ENCODE measurements at regions not wholly inside any gene's neighbourhood (a gene's known extent, or its start where the extent isn't known, plus 50 kb on each side); places are given as distances from the start of the nearest gene placed in this dataset.
"Not testable (repeated sequence)": the region's sequence is repeated elsewhere in the genome, so short reads cannot be mapped to it uniquely, and the experiment has no call there.

GRCh38 chr6:6760002-6760401, 171.5 kb downstream of the LY86 start:
- no peak for DNase-seq (ENCODE audit: low read depth, low spot score)
- Mint-ChIP-seq H3K4me3 (no peak overlapping the region), H3K36me3 (ENCODE audit: low read depth) (no peaks in the 10 kb centered on the region), H3K27me3 (ENCODE audit: low read depth) (no peaks in the 10 kb centered on the region), H3K9me3 (peaks cover 4% of the 10 kb centered on the region), H3K27ac (ENCODE audit: unreplicated experiment) (no peak overlapping the region), H3K4me1 (peaks cover 15% of the 10 kb centered on the region)
- TF ChIP-seq CTCF (conservative IDR thresholded peaks at IDR 0.05): no peak

GRCh38 chr6:6762566-6762965, 174.0 kb downstream of the LY86 start:
- peaks cover 15% of the 10 kb centered on the region for H3K4me1 Mint-ChIP-seq
- H3K36me3 Mint-ChIP-seq (ENCODE audit: low read depth); H3K27me3 Mint-ChIP-seq (ENCODE audit: low read depth); H3K27ac Mint-ChIP-seq (ENCODE audit: unreplicated experiment); DNase-seq (ENCODE audit: low read depth, low spot score); H3K9me3 Mint-ChIP-seq; H3K4me3 Mint-ChIP-seq: not testable (repeated sequence)

- H3K4me3 Mint-ChIP-seq: no peak overlapping the region
These were observed 176.4 kb downstream of the LY86 start for GRCh38 chr6:6764764-6765434.

GRCh38 chr6:6766230-6766905, 177.8 kb downstream of the LY86 start:
- no peak for DNase-seq (ENCODE audit: low read depth, low spot score)
- H3K27ac Mint-ChIP-seq (ENCODE audit: unreplicated experiment): no peak overlapping the region
- peaks cover 9% of the 10 kb centered on the region for H3K9me3 Mint-ChIP-seq
- TF ChIP-seq CTCF (conservative IDR thresholded peaks at IDR 0.05): no peak
- no peaks in the 10 kb centered on the region for H3K36me3 Mint-ChIP-seq (ENCODE audit: low read depth)
- H3K27me3 Mint-ChIP-seq (ENCODE audit: low read depth): no peaks in the 10 kb centered on the region
- H3K4me1 Mint-ChIP-seq: no peaks in the 10 kb centered on the region
- no peak overlapping the region for H3K4me3 Mint-ChIP-seq

More at GRCh38 chr6:6764764-6765434, 176.4 kb downstream of the LY86 start:
- DNase-seq (ENCODE audit: low read depth, low spot score): no peak
- H3K9me3 Mint-ChIP-seq: peaks cover 6% of the 10 kb centered on the region
- H3K27me3 Mint-ChIP-seq (ENCODE audit: low read depth): no peaks in the 10 kb centered on the region
- no peak for TF ChIP-seq CTCF (conservative IDR thresholded peaks at IDR 0.05)
- no peak overlapping the region for H3K27ac Mint-ChIP-seq (ENCODE audit: unreplicated experiment)
- no peaks in the 10 kb centered on the region for H3K36me3 Mint-ChIP-seq (ENCODE audit: low read depth)
- no peaks in the 10 kb centered on the region for H3K4me1 Mint-ChIP-seq

- peaks cover 8% of the 10 kb centered on the region for H3K9me3 Mint-ChIP-seq
- no peak for TF ChIP-seq CTCF (conservative IDR thresholded peaks at IDR 0.05)
- H3K4me3 Mint-ChIP-seq: no peak overlapping the region
- H3K36me3 Mint-ChIP-seq (ENCODE audit: low read depth): no peaks in the 10 kb centered on the region
- H3K4me1 Mint-ChIP-seq: no peaks in the 10 kb centered on the region
- H3K27ac Mint-ChIP-seq (ENCODE audit: unreplicated experiment): no peak overlapping the region
- H3K27me3 Mint-ChIP-seq (ENCODE audit: low read depth): no peaks in the 10 kb centered on the region
- DNase-seq (ENCODE audit: low read depth, low spot score): no peak
These were observed 180.9 kb downstream of the LY86 start for GRCh38 chr6:6769466-6769865.

- no peak for TF ChIP-seq CTCF (conservative IDR thresholded peaks at IDR 0.05)
- no peaks in the 10 kb centered on the region for H3K4me1 Mint-ChIP-seq
- peaks cover 5% of the 10 kb centered on the region for H3K9me3 Mint-ChIP-seq
- no peak overlapping the region for H3K27ac Mint-ChIP-seq (ENCODE audit: unreplicated experiment)
- H3K27me3 Mint-ChIP-seq (ENCODE audit: low read depth): no peaks in the 10 kb centered on the region
- no peaks in the 10 kb centered on the region for H3K36me3 Mint-ChIP-seq (ENCODE audit: low read depth)
- DNase-seq (ENCODE audit: low read depth, low spot score): no peak
- H3K4me3 Mint-ChIP-seq: no peak overlapping the region
These were observed 182.9 kb downstream of the LY86 start for GRCh38 chr6:6771224-6771945.
